HEK293 (cell line): ENCODE measurements at regions not wholly inside any gene's neighbourhood (a gene's known extent, or its start where the extent isn't known, plus 50 kb on each side); places are given as distances from the start of the nearest gene placed in this dataset.

Experiments
- CTCF ChIA-PET: fragments of 350-600 bp; formaldehyde crosslinking; extraction: SDS; loops from one replicate; lab custom pipeline; 2021; ENCODE audit warnings: antibody characterized with exemption; lab: Yijun Ruan, JAX
- POLR2A ChIA-PET: fragments of 300-600 bp; formaldehyde crosslinking; extraction: SDS; loops from one replicate; lab custom pipeline; 2020; ENCODE audit warnings: antibody characterized with exemption, inconsistent platforms; lab: Yijun Ruan, JAX
- H3K27ac ChIP-seq: fragments of 200-500 bp; sonication (Bioruptor generic); 2 replicates; pipeline ENCODE4 v1.5.1; 2014; ENCODE audit warnings: low read depth, low read length, control low read depth, inconsistent platforms; ENCODE audit errors: extremely low read depth
- H3K36me3 ChIP-seq, 2 experiments: fragments of 200-500 bp in 1 of 2; sonication (Bioruptor generic) in 1 of 2; 1 replicate in 1 of 2; 2 replicates in 1 of 2; pipeline ENCODE4 v1.5.1; 2014 to 2017; ENCODE audit warnings: inconsistent platforms in 2 of 2, low read length in 2 of 2; ENCODE audit not compliant: control insufficient read depth in 2 of 2, insufficient read depth in 1 of 2
- H3K4me1 ChIP-seq: fragments of 200-500 bp; sonication (Bioruptor generic); 2 replicates; pipeline ENCODE4 v1.5.1; 2014; ENCODE audit warnings: mild to moderate bottlenecking, low read length, inconsistent platforms; ENCODE audit not compliant: control insufficient read depth, insufficient read depth
- H3K4me3 ChIP-seq: 2 replicates; pipeline ENCODE4 v1.5.1; 2011; ENCODE audit warnings: low read depth, mild to moderate bottlenecking, control low read depth, low read length, moderate library complexity
- H3K9me3 ChIP-seq: fragments of 200-500 bp; sonication (Bioruptor generic); 2 replicates; pipeline ENCODE4 v1.5.1; 2014; ENCODE audit warnings: low read depth, low read length, inconsistent platforms; ENCODE audit not compliant: control insufficient read depth, insufficient read depth
- OSR2 ChIP-seq: fragments of 450-650 bp; formaldehyde crosslinking; IDR thresholded peaks from 2 replicates; pipeline ENCODE4 v1.5.1; 2016; ENCODE audit warnings: missing biosample characterization, missing genetic modification characterization
- SP3 ChIP-seq: fragments of 450-650 bp; formaldehyde crosslinking; IDR thresholded peaks from 2 replicates; pipeline ENCODE4 v1.5.1; 2016; ENCODE audit warnings: missing biosample characterization, missing genetic modification characterization
- ZBTB1 ChIP-seq: fragments of 450-650 bp; formaldehyde crosslinking; IDR thresholded peaks from 2 replicates; pipeline ENCODE4 v1.5.1; 2016; ENCODE audit warnings: missing biosample characterization, missing genetic modification characterization
- ZBTB20 ChIP-seq: fragments of 450-650 bp; formaldehyde crosslinking; IDR thresholded peaks from 2 replicates; pipeline ENCODE4 v1.5.1; 2016; ENCODE audit warnings: missing biosample characterization, missing genetic modification characterization
- ZFP3 ChIP-seq: fragments of 450-650 bp; formaldehyde crosslinking; IDR thresholded peaks from 2 replicates; pipeline ENCODE4 v1.5.1; 2016; ENCODE audit warnings: low read depth, missing biosample characterization, missing genetic modification characterization
- ZFP69B ChIP-seq: fragments of 450-650 bp; formaldehyde crosslinking; IDR thresholded peaks from 2 replicates; pipeline ENCODE4 v1.5.1; 2016; ENCODE audit warnings: missing biosample characterization, missing genetic modification characterization
- ZNF132 ChIP-seq: fragments of 450-650 bp; formaldehyde crosslinking; IDR thresholded peaks from 2 replicates; pipeline ENCODE4 v1.5.1; 2017; ENCODE audit warnings: missing biosample characterization, missing genetic modification characterization, borderline replicate concordance
- ZNF157 ChIP-seq: fragments of 450-650 bp; formaldehyde crosslinking; IDR thresholded peaks from 2 replicates; pipeline ENCODE4 v1.5.1; 2016; ENCODE audit warnings: missing biosample characterization, missing genetic modification characterization
- ZNF169 ChIP-seq: fragments of 450-650 bp; formaldehyde crosslinking; IDR thresholded peaks from 2 replicates; pipeline ENCODE4 v1.5.1; 2016; ENCODE audit warnings: missing biosample characterization, missing genetic modification characterization
- ZNF174 ChIP-seq: fragments of 450-650 bp; formaldehyde crosslinking; IDR thresholded peaks from 2 replicates; pipeline ENCODE4 v1.5.0; 2017; ENCODE audit warnings: missing biosample characterization, mild to moderate bottlenecking, missing genetic modification characterization
- ZNF2 ChIP-seq: fragments of 450-650 bp; formaldehyde crosslinking; IDR thresholded peaks from 2 replicates; pipeline ENCODE4 v1.5.1; 2016; ENCODE audit warnings: missing biosample characterization, missing genetic modification characterization
- ZNF23 ChIP-seq: fragments of 450-650 bp; formaldehyde crosslinking; IDR thresholded peaks from 2 replicates; pipeline ENCODE4 v1.5.1; 2016; ENCODE audit warnings: missing biosample characterization, missing genetic modification characterization, borderline replicate concordance
- ZNF248 ChIP-seq: fragments of 450-650 bp; formaldehyde crosslinking; IDR thresholded peaks from 2 replicates; pipeline ENCODE4 v1.5.1; 2017; ENCODE audit warnings: missing biosample characterization, missing genetic modification characterization
- ZNF292 ChIP-seq: fragments of 450-650 bp; formaldehyde crosslinking; IDR thresholded peaks from 2 replicates; pipeline ENCODE4 v1.5.1; 2016; ENCODE audit warnings: low read depth, missing biosample characterization, missing genetic modification characterization, borderline replicate concordance
- ZNF335 ChIP-seq: fragments of 450-650 bp; formaldehyde crosslinking; conservative IDR thresholded peaks from 2 replicates; pipeline ENCODE4 v1.5.1; 2016; ENCODE audit warnings: missing biosample characterization, missing genetic modification characterization
- ZNF350 ChIP-seq: fragments of 450-650 bp; formaldehyde crosslinking; IDR thresholded peaks from 2 replicates; pipeline ENCODE4 v1.5.0; 2017; ENCODE audit warnings: missing biosample characterization, mild to moderate bottlenecking, missing genetic modification characterization
- ZNF404 ChIP-seq: fragments of 450-650 bp; formaldehyde crosslinking; IDR thresholded peaks from 2 replicates; pipeline ENCODE4 v1.5.1; 2017; ENCODE audit warnings: missing biosample characterization, missing genetic modification characterization
- ZNF433 ChIP-seq: fragments of 450-650 bp; formaldehyde crosslinking; IDR thresholded peaks from 2 replicates; pipeline ENCODE4 v1.5.1; 2016; ENCODE audit warnings: missing biosample characterization, missing genetic modification characterization, low read depth
- ZNF555 ChIP-seq: fragments of 450-650 bp; formaldehyde crosslinking; conservative IDR thresholded peaks from 2 replicates; pipeline ENCODE4 v1.5.1; 2017; ENCODE audit warnings: missing biosample characterization, mild to moderate bottlenecking, missing genetic modification characterization, inconsistent platforms
- ZNF621 ChIP-seq: fragments of 450-650 bp; formaldehyde crosslinking; IDR thresholded peaks from 2 replicates; pipeline ENCODE4 v1.5.1; 2017; ENCODE audit warnings: missing biosample characterization, missing genetic modification characterization
- ZNF654 ChIP-seq: fragments of 450-650 bp; formaldehyde crosslinking; IDR thresholded peaks from 2 replicates; pipeline ENCODE4 v1.5.1; 2016; ENCODE audit warnings: low read depth, missing biosample characterization, missing genetic modification characterization
- ZNF677 ChIP-seq: fragments of 450-650 bp; IDR thresholded peaks from 2 replicates; pipeline ENCODE4 v1.5.0; 2018; ENCODE audit warnings: missing biosample characterization, mild to moderate bottlenecking, missing genetic modification characterization, moderate library complexity
- ZNF843 ChIP-seq: fragments of 450-650 bp; formaldehyde crosslinking; IDR thresholded peaks from 2 replicates; pipeline ENCODE4 v1.5.1; 2016; ENCODE audit warnings: missing biosample characterization, missing genetic modification characterization
- TF ChIP-seq, protein P1 (sequence below): fragments of 450-650 bp; formaldehyde crosslinking; IDR thresholded peaks from 2 replicates; pipeline ENCODE4 v1.5.1; 2016; ENCODE audit warnings: missing biosample characterization, missing genetic modification characterization
- TF ChIP-seq, protein P2 (sequence below): fragments of 450-650 bp; formaldehyde crosslinking; IDR thresholded peaks from 2 replicates; pipeline ENCODE4 v1.5.1; 2016; ENCODE audit warnings: missing biosample characterization, missing genetic modification characterization
- TF ChIP-seq, protein P3 (sequence below): fragments of 450-650 bp; formaldehyde crosslinking; IDR thresholded peaks from 2 replicates; pipeline ENCODE4 v1.5.1; 2017; ENCODE audit warnings: missing biosample characterization, missing genetic modification characterization

DNA sequence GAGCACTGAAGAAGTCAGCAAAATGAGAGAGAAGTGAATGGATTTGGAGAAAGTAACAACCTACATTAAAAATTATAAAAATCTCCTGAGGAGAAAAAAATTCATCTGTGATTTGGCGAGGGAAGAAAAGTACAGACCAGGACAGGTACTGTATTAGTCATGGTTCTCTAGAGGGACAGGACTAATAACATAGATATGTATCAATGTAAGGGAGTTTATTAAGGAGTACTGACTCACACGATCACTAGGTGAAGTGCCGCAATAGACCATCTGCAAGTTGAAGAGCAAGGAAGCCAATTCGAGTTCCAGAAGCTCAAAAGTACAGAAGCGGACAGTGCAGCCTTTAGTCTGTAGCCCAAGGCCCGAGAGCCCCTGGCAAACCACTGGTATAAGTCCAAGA is 1004.4 kb upstream of the ALCAM start (continued):
- no peak for TF ChIP-seq ZNF132 (tag by site-specific recombination)
- TF ChIP-seq, all 188 proteins: peak for 0

- H3K4me3 ChIP-seq = no peak overlapping the region
- TF ChIP-seq ZNF404 (tag by site-specific recombination) (no peak), ZFP3 (no peak)
- TF ChIP-seq, protein P1, sequence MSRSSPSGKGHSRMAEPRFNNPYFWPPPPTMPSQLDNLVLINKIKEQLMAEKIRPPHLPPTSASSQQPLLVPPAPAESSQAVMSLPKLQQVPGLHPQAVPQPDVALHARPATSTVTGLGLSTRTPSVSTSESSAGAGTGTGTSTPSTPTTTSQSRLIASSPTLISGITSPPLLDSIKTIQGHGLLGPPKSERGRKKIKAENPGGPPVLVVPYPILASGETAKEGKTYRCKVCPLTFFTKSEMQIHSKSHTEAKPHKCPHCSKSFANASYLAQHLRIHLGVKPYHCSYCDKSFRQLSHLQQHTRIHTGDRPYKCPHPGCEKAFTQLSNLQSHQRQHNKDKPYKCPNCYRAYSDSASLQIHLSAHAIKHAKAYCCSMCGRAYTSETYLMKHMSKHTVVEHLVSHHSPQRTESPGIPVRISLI (tag by site-specific recombination) = no peak
- POLR2A ChIA-PET = no interaction called here
Measured at GRCh38 chr3:104367000-104367399, 999.7 kb upstream of the ALCAM start.

GRCh38 chr3:104368760-104369159 is 997.9 kb upstream of the ALCAM start:
- Histone ChIP-seq H3K9me3 (no peaks in the 10 kb centered on the region), H3K36me3 (no peaks in the 10 kb centered on the region), H3K27ac (no peak overlapping the region), H3K4me1 (no peaks in the 10 kb centered on the region), H3K4me3 (no peak overlapping the region)
- TF ChIP-seq ZBTB1 (tag by site-specific recombination) (no peak), ZNF23 (tag by site-specific recombination) (no peak), ZNF677 (no peak)
- TF ChIP-seq, protein P2, sequence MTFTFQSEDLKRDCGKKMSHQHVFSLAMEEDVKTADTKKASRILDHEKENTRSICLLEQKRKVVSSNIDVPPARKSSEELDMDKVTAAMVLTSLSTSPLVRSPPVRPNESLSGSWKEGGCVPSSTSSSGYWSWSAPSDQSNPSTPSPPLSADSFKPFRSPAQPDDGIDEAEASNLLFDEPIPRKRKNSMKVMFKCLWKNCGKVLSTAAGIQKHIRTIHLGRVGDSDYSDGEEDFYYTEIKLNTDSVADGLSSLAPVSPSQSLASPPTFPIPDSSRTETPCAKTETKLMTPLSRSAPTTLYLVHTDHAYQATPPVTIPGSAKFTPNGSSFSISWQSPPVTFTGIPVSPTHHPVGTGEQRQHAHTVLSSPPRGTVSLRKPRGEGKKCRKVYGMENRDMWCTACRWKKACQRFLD = no peak
- POLR2A ChIA-PET = no interaction called here
- CTCF ChIA-PET = no interaction called here

More at GRCh38 chr3:104367000-104367399, 999.7 kb upstream of the ALCAM start:
- no peaks in the 10 kb centered on the region for H3K36me3 ChIP-seq
- H3K27ac ChIP-seq = no peak overlapping the region
- CTCF ChIA-PET = no interaction called here
- no peaks in the 10 kb centered on the region for H3K4me1 ChIP-seq
- no peaks in the 10 kb centered on the region for H3K9me3 ChIP-seq

DNA sequence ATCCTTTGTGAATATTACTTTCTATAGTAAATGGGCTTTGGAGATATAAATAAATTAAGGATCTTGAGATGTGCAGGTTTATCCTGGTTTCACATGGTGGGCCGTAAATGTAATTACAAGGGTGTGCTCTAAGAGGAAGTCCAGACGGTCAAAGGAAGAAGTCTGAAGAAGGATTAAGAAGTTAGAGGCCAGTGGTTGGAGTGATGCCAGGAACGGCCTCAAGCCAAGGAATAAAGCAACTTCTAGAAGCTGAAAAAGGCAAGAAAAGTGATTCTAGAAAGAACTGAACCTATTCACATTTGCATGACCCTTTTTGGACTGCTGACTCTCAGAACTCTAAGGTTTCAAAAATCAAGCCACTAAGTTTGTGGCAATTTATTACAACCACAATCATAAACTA is 981.3 kb upstream of the ALCAM start:
- Histone ChIP-seq H3K4me3 (no peak overlapping the region), H3K36me3 (no peaks in the 10 kb centered on the region), H3K27ac (no peak overlapping the region), H3K4me1 (no peaks in the 10 kb centered on the region), H3K9me3 (no peaks in the 10 kb centered on the region)
- TF ChIP-seq ZNF621 = no peak
- no peak for TF ChIP-seq ZNF843 (tag by site-specific recombination)
- TF ChIP-seq ZNF555 = no peak
- no peak for TF ChIP-seq ZNF157 (tag by site-specific recombination)
- no peak for TF ChIP-seq SP3
- no peak for TF ChIP-seq ZNF350
- no peak for TF ChIP-seq ZNF2
- no peak for TF ChIP-seq ZNF292 (tag by site-specific recombination)
- TF ChIP-seq ZNF174 (tag by site-specific recombination) = no peak
- no peak for TF ChIP-seq OSR2 (tag by site-specific recombination)
- no peak for TF ChIP-seq ZNF654
- TF ChIP-seq, protein P3, sequence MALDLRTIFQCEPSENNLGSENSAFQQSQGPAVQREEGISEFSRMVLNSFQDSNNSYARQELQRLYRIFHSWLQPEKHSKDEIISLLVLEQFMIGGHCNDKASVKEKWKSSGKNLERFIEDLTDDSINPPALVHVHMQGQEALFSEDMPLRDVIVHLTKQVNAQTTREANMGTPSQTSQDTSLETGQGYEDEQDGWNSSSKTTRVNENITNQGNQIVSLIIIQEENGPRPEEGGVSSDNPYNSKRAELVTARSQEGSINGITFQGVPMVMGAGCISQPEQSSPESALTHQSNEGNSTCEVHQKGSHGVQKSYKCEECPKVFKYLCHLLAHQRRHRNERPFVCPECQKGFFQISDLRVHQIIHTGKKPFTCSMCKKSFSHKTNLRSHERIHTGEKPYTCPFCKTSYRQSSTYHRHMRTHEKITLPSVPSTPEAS = no peak
- no peak for TF ChIP-seq ZNF248 (tag by site-specific recombination)
- TF ChIP-seq ZNF335 (tag by site-specific recombination) = no peak
- TF ChIP-seq ZNF433 (tag by site-specific recombination) = no peak
- no peak for TF ChIP-seq ZNF169 (tag by site-specific recombination)
- no peak for TF ChIP-seq ZBTB20
- no peak for TF ChIP-seq ZFP69B (tag by site-specific recombination)
- ChIA-PET POLR2A (no interaction called here), CTCF (no interaction called here)
